Thyroid gland (tissue), 4 donors: ENCODE measurements at regions not wholly inside any gene's neighbourhood (a gene's known extent, or its start where the extent isn't known, plus 50 kb on each side); places are given as distances from the start of the nearest gene placed in this dataset.

Source experiments
- POLR2A ChIP-seq, 2 donors: fragments of 450-650 bp; IDR thresholded peaks; one replicate each; pipeline ENCODE4 v1.6.1; 2017; ENCODE audit warnings: antibody characterized with exemption in 2 of 2, mild to moderate bottlenecking in 2 of 2, moderate library complexity in 1 of 2
- TF ChIP-seq, protein P1 (sequence below), 6 experiments: fragments of 200-600 bp in 3 of 6; fragments of 450-650 bp in 3 of 6; sonication (generic) in 3 of 6; IDR thresholded peaks; one replicate each; pipeline ENCODE4 v1.5.1; 2016 to 2019; ENCODE audit warnings: antibody characterized with exemption in 6 of 6, mild to moderate bottlenecking in 2 of 6, inconsistent platforms in 1 of 6, moderate library complexity in 1 of 6

GRCh38 chr5:89917112-89917511 is 492.4 kb downstream of the CETN3 start:
- TF ChIP-seq, protein P1, sequence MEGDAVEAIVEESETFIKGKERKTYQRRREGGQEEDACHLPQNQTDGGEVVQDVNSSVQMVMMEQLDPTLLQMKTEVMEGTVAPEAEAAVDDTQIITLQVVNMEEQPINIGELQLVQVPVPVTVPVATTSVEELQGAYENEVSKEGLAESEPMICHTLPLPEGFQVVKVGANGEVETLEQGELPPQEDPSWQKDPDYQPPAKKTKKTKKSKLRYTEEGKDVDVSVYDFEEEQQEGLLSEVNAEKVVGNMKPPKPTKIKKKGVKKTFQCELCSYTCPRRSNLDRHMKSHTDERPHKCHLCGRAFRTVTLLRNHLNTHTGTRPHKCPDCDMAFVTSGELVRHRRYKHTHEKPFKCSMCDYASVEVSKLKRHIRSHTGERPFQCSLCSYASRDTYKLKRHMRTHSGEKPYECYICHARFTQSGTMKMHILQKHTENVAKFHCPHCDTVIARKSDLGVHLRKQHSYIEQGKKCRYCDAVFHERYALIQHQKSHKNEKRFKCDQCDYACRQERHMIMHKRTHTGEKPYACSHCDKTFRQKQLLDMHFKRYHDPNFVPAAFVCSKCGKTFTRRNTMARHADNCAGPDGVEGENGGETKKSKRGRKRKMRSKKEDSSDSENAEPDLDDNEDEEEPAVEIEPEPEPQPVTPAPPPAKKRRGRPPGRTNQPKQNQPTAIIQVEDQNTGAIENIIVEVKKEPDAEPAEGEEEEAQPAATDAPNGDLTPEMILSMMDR (IDR thresholded peaks at IDR 0.05): no peak
- no peak for TF ChIP-seq POLR2A (IDR thresholded peaks at IDR 0.05)
